D721Med (cell line): ENCODE measurements at regions not wholly inside any gene's neighbourhood (a gene's known extent, or its start where the extent isn't known, plus 50 kb on each side); places are given as distances from the start of the nearest gene placed in this dataset.

Experiments
- DNase-seq: peaks from one replicate; pipeline ENCODE4 v3.0.0; 2011; ENCODE audit warnings: low spot score; ENCODE audit not compliant: insufficient read length
- FAIRE-seq: peaks from 2 replicates; lab custom pipeline; 2011; peaks lifted over from hg19 to GRCh38; lab: Jason Lieb, UNC
- CTCF ChIP-seq: IDR thresholded peaks from 2 replicates; pipeline ENCODE4 v1.5.1; 2012; ENCODE audit warnings: mild to moderate bottlenecking, control low read depth; ENCODE audit not compliant: insufficient read depth; ENCODE audit errors: missing control alignments

- DNase-seq (no peak), FAIRE-seq (no peak)
- TF ChIP-seq CTCF, result no peak
These were observed 299.3 kb downstream of the NXPE2 start for GRCh38 chr11:114977651-114978050.

GRCh38 chr11:114982141-114982540, 303.8 kb downstream of the NXPE2 start:
- no peak for TF ChIP-seq CTCF
- no peak for DNase-seq
- FAIRE-seq, result no peak

- TF ChIP-seq CTCF, result no peak
- DNase-seq, result no peak
- FAIRE-seq, result no peak
These were observed 306.4 kb downstream of the NXPE2 start for GRCh38 chr11:114984611-114985163.

GRCh38 chr11:114986365-114986764, 308.0 kb downstream of the NXPE2 start:
- DNase-seq (no peak), FAIRE-seq (no peak)
- TF ChIP-seq CTCF, result no peak

GRCh38 chr11:114987186-114987760, 308.9 kb downstream of the NXPE2 start:
- FAIRE-seq (no peak), DNase-seq (no peak)
- no peak for TF ChIP-seq CTCF

GRCh38 chr11:114988644-114989043, 310.3 kb downstream of the NXPE2 start:
- DNase-seq (no peak), FAIRE-seq (no peak)
- TF ChIP-seq CTCF, result no peak

- no peak for FAIRE-seq
- no peak for TF ChIP-seq CTCF
- DNase-seq, result no peak
These were observed 311.2 kb downstream of the NXPE2 start for GRCh38 chr11:114989536-114989935.
